SU-DHL-6 (cell line): ENCODE measurements at regions not wholly inside any gene's neighbourhood (a gene's known extent, or its start where the extent isn't known, plus 50 kb on each side); places are given as distances from the start of the nearest gene placed in this dataset.

Source experiments
- H2AFZ ChIP-seq: fragments of 200-600 bp; sonication (generic); 2 replicates; pipeline ENCODE4 v1.6.1; 2014; ENCODE audit warnings: low read depth, mild to moderate bottlenecking, moderate library complexity, mixed read lengths, antibody characterized with exemption, low read length; ENCODE audit not compliant: severe bottlenecking
- H3F3A ChIP-seq: fragments of 200-600 bp; shearing (Covaris generic); 2 replicates; pipeline ENCODE4 v1.6.0; 2016; ENCODE audit warnings: antibody characterized with exemption, mild to moderate bottlenecking; ENCODE audit not compliant: insufficient read depth
- H3K27ac ChIP-seq: fragments of 200-600 bp; sonication (generic); 2 replicates; pipeline ENCODE4 v1.5.1; 2016; ENCODE audit warnings: low read depth, mild to moderate bottlenecking, low read length, moderate library complexity, mixed read lengths
- H3K27me3 ChIP-seq: fragments of 200-600 bp; sonication (generic), shearing (Covaris generic); 2 replicates; pipeline ENCODE4 v1.6.0; 2014; ENCODE audit warnings: mild to moderate bottlenecking, low read length
- H3K36me3 ChIP-seq: fragments of 200-600 bp; sonication (generic); 2 replicates; pipeline ENCODE4 v1.6.1; 2014; ENCODE audit warnings: mild to moderate bottlenecking, low read length, mixed read lengths
- H3K4me2 ChIP-seq: fragments of 300-600, 200-600 bp; shearing (Covaris generic), sonication (generic); 2 replicates; pipeline ENCODE4 v1.6.0; 2014; ENCODE audit warnings: low read length, low read depth, mild to moderate bottlenecking; ENCODE audit not compliant: poor library complexity, severe bottlenecking
- H3K4me3 ChIP-seq: fragments of 200-600 bp; sonication (generic); 2 replicates; pipeline ENCODE4 v1.5.1; 2014; ENCODE audit warnings: antibody characterized with exemption, low read length, mild to moderate bottlenecking, mixed read lengths; ENCODE audit not compliant: insufficient read depth, poor library complexity, severe bottlenecking
- H3K79me2 ChIP-seq: fragments of 200-600 bp; sonication (generic); 2 replicates; pipeline ENCODE4 v1.6.1; 2014; ENCODE audit warnings: mild to moderate bottlenecking, low read length, moderate library complexity; ENCODE audit not compliant: insufficient read depth
- H3K9ac ChIP-seq: fragments of 200-600 bp; sonication (generic); 2 replicates; pipeline ENCODE4 v1.7.0; 2014; ENCODE audit warnings: mild to moderate bottlenecking, low read length
- H3K9me2 ChIP-seq: fragments of 200-600 bp; sonication (generic); replicated peaks from 2 replicates; pipeline ENCODE4 v1.6.1; 2014; ENCODE audit warnings: low read length; ENCODE audit not compliant: insufficient read depth
- H3K9me3 ChIP-seq: fragments of 200-600 bp; sonication (generic); 2 replicates; pipeline ENCODE4 v1.6.1; 2014; ENCODE audit warnings: low read length, mixed read lengths; ENCODE audit not compliant: insufficient read depth
- H4K20me1 ChIP-seq: fragments of 200-600 bp; sonication (generic); 2 replicates; pipeline ENCODE4 v1.6.1; 2014; ENCODE audit warnings: low read depth, mild to moderate bottlenecking, antibody characterized with exemption, low read length, moderate library complexity, mixed read lengths
- CTCF ChIP-seq: fragments of 200-600 bp; sonication (generic); IDR thresholded peaks from one replicate; pipeline ENCODE4 v1.5.1; 2017; ENCODE audit warnings: antibody characterized with exemption, mild to moderate bottlenecking, low read length, moderate library complexity; ENCODE audit not compliant: insufficient read depth, poor library complexity, severe bottlenecking
- EZH2phosphoT487 ChIP-seq: fragments of 200-600 bp; sonication (generic), shearing (Covaris generic); conservative IDR thresholded peaks from 2 replicates; pipeline ENCODE4 v1.6.1; 2018; ENCODE audit warnings: mild to moderate bottlenecking, antibody characterized with exemption, low read length, moderate library complexity, mixed read lengths

- Histone ChIP-seq H3F3A (no peaks in the 10 kb centered on the region), H3K4me2 (no peak overlapping the region), H3K27me3 (no peaks in the 10 kb centered on the region), H2AFZ (no peak overlapping the region), H3K9ac (no peak overlapping the region), H3K4me3 (no peak overlapping the region), H3K9me2 (no peaks in the 10 kb centered on the region), H3K27ac (no peak overlapping the region), H3K79me2 (no peaks in the 10 kb centered on the region), H3K36me3 (no peaks in the 10 kb centered on the region), H4K20me1 (no peaks in the 10 kb centered on the region), H3K9me3 (no peaks in the 10 kb centered on the region)
- TF ChIP-seq EZH2phosphoT487 (no peak), CTCF (no peak)
Observed at GRCh38 chr17:74006371-74006770, 197.1 kb upstream of the RPL38 start.

- Histone ChIP-seq H3K4me2 (no peak overlapping the region), H3K27ac (no peak overlapping the region), H3K36me3 (no peaks in the 10 kb centered on the region), H3K27me3 (no peaks in the 10 kb centered on the region; the same call in 1 of the 2 replicates), H3K79me2 (no peaks in the 10 kb centered on the region), H3K9me2 (no peaks in the 10 kb centered on the region), H3F3A (no peaks in the 10 kb centered on the region), H3K4me3 (no peak overlapping the region), H2AFZ (no peak overlapping the region), H3K9me3 (no peaks in the 10 kb centered on the region), H4K20me1 (no peaks in the 10 kb centered on the region), H3K9ac (no peak overlapping the region)
- TF ChIP-seq EZH2phosphoT487: no peak
- no peak for TF ChIP-seq CTCF
Observed at GRCh38 chr17:74008196-74008595, 195.3 kb upstream of the RPL38 start.

GRCh38 chr17:74009056-74009625 is 194.3 kb upstream of the RPL38 start:
- Histone ChIP-seq H3K4me3 (no peak overlapping the region), H3K27me3 (no peaks in the 10 kb centered on the region; the same call in 1 of the 2 replicates), H3K36me3 (no peaks in the 10 kb centered on the region), H3K9ac (no peak overlapping the region), H3F3A (no peaks in the 10 kb centered on the region), H3K4me2 (no peak overlapping the region), H3K9me2 (no peaks in the 10 kb centered on the region), H3K27ac (no peak overlapping the region), H4K20me1 (no peaks in the 10 kb centered on the region), H2AFZ (no peak overlapping the region), H3K9me3 (no peaks in the 10 kb centered on the region), H3K79me2 (no peaks in the 10 kb centered on the region)
- TF ChIP-seq CTCF (no peak), EZH2phosphoT487 (no peak)
